C1 segment of cervical spinal cord (tissue), 14 donors: ENCODE measurements at regions not wholly inside any gene's neighbourhood (a gene's known extent, or its start where the extent isn't known, plus 50 kb on each side); places are given as distances from the start of the nearest gene placed in this dataset.
"Not testable (repeated sequence)": the region's sequence is repeated elsewhere in the genome, so short reads cannot be mapped to it uniquely, and the experiment has no call there.

Source experiments
- DNase-seq, 14 donors: peaks; one replicate each; lab custom pipeline; 2025; lab: John Stamatoyannopoulos, UW

- DNase-seq = no peak
Observed at GRCh38 chr5:173667702-173668101, 51.3 kb upstream of the BOD1 start.

GRCh38 chr5:173668245-173668800, 51.9 kb upstream of the BOD1 start:
- no peak for DNase-seq

- DNase-seq = no peak
Observed at GRCh38 chr5:173668910-173669309, 52.5 kb upstream of the BOD1 start.

GRCh38 chr5:173669483-173669882, 53.0 kb upstream of the BOD1 start:
- DNase-seq = no peak

GRCh38 chr5:173670130-173670651, 53.7 kb upstream of the BOD1 start:
- DNase-seq = peak in 1 of 14 donors; percentile 35

- DNase-seq = peak in 2 of 14 donors; percentile 66 to 67
Observed at GRCh38 chr5:173670791-173671120, 54.3 kb upstream of the BOD1 start.

GRCh38 chr5:173671121-173671949, 54.9 kb upstream of the BOD1 start:
- peak in 12 of 14 donors; percentile 27 to 79 (median 67) for DNase-seq

GRCh38 chr5:173672166-173672565, 55.7 kb upstream of the BOD1 start:
- DNase-seq = no peak

- no peak for DNase-seq
Observed at GRCh38 chr5:173672891-173673290, 56.4 kb upstream of the BOD1 start.

GRCh38 chr5:173673295-173674101, 57.0 kb upstream of the BOD1 start:
- DNase-seq = no peak

GRCh38 chr5:173675287-173675996, 59.0 kb upstream of the BOD1 start:
- DNase-seq = no peak

- DNase-seq = no peak
Observed at GRCh38 chr5:173676375-173676774, 59.9 kb upstream of the BOD1 start.

GRCh38 chr5:173677125-173677672, 60.7 kb upstream of the BOD1 start:
- no peak for DNase-seq

- DNase-seq = no peak
Observed at GRCh38 chr5:173679909-173680630, 63.6 kb upstream of the BOD1 start.

GRCh38 chr5:173680660-173681242, 64.3 kb upstream of the BOD1 start:
- no peak for DNase-seq

GRCh38 chr5:173682313-173682712, 65.9 kb upstream of the BOD1 start:
- DNase-seq = no peak

- DNase-seq = not testable (repeated sequence)
Observed at GRCh38 chr5:173684535-173684934, 68.1 kb upstream of the BOD1 start.

GRCh38 chr5:173686950-173687349, 70.5 kb upstream of the BOD1 start:
- DNase-seq = no peak

- no peak for DNase-seq
Observed at GRCh38 chr5:173688703-173689102, 72.3 kb upstream of the BOD1 start.

- DNase-seq = no peak
Observed at GRCh38 chr5:173689171-173689736, 72.8 kb upstream of the BOD1 start.
